ENCODE measurements at regions not wholly inside any gene's neighbourhood (a gene's known extent, or its start where the extent isn't known, plus 50 kb on each side); places are given as distances from the start of the nearest gene placed in this dataset.
"Not testable (repeated sequence)": the region's sequence is repeated elsewhere in the genome, so short reads cannot be mapped to it uniquely, and the experiment has no call there.

- not testable (repeated sequence) for H3K4me3 ChIP-seq (ENCODE audit: low read depth, low read length, poor library complexity, severe bottlenecking); BruUV-seq (replicated peaks)
These were observed 69.4 kb upstream of the GNG12 start for GRCh38 chr1:67902546-67903223.

GRCh38 chr1:67898033-67898726 is 64.9 kb upstream of the GNG12 start:
- intact Hi-C loops (cut with micrococcal nuclease; ENCODE audit: unreplicated experiment), result no loop called here
- BruUV-seq (replicated peaks), result no TSS peak
- no peak for DNase-seq (ENCODE audit: low spot score)
- H3K27me3 ChIP-seq (replicated peaks; ENCODE audit: insufficient read depth, low read depth, low read length, poor library complexity), result no peaks in the 10 kb centered on the region
- no peak overlapping the region for H3K4me3 ChIP-seq (ENCODE audit: low read depth, low read length, poor library complexity, severe bottlenecking)
- H3K27ac ChIP-seq (ENCODE audit: low read depth, low read length, poor library complexity, severe bottlenecking), result no peak overlapping the region
- ChIA-PET CTCF (no interaction called here), POLR2A (ENCODE audit: low non-redundant PET) (no interaction called here)
- H3K36me3 ChIP-seq (ENCODE audit: insufficient read depth, low read length, poor library complexity, severe bottlenecking), result no peaks in the 10 kb centered on the region
- H3K9me3 ChIP-seq (ENCODE audit: low read depth, low read length, poor library complexity, severe bottlenecking), result no peaks in the 10 kb centered on the region
- TF ChIP-seq CTCF (conservative IDR thresholded peaks at IDR 0.05; ENCODE audit: low read depth, low read length) (no peak), EZH2 (IDR thresholded peaks at IDR 0.05; ENCODE audit: borderline replicate concordance, low read depth, low read length, poor library complexity, severe bottlenecking) (no peak)
- H3K4me1 ChIP-seq (ENCODE audit: insufficient read depth, low read length, poor library complexity, severe bottlenecking), result no peaks in the 10 kb centered on the region

More at GRCh38 chr1:67902546-67903223, 69.4 kb upstream of the GNG12 start:
- H3K4me1 ChIP-seq (ENCODE audit: insufficient read depth, low read length, poor library complexity, severe bottlenecking); H3K27ac ChIP-seq (ENCODE audit: low read depth, low read length, poor library complexity, severe bottlenecking); intact Hi-C loops (cut with micrococcal nuclease; ENCODE audit: unreplicated experiment); CTCF ChIA-PET; DNase-seq (ENCODE audit: low spot score); POLR2A ChIA-PET (ENCODE audit: low non-redundant PET); H3K27me3 ChIP-seq (replicated peaks; ENCODE audit: insufficient read depth, low read depth, low read length, poor library complexity); H3K36me3 ChIP-seq (ENCODE audit: insufficient read depth, low read length, poor library complexity, severe bottlenecking); H3K9me3 ChIP-seq (ENCODE audit: low read depth, low read length, poor library complexity, severe bottlenecking): not testable (repeated sequence)

- Histone ChIP-seq H3K36me3 (ENCODE audit: insufficient read depth, low read length, poor library complexity, severe bottlenecking) (no peaks in the 10 kb centered on the region), H3K4me3 (ENCODE audit: low read depth, low read length, poor library complexity, severe bottlenecking) (no peak overlapping the region), H3K27ac (ENCODE audit: low read depth, low read length, poor library complexity, severe bottlenecking) (no peak overlapping the region), H3K4me1 (ENCODE audit: insufficient read depth, low read length, poor library complexity, severe bottlenecking) (no peaks in the 10 kb centered on the region), H3K9me3 (ENCODE audit: low read depth, low read length, poor library complexity, severe bottlenecking) (no peaks in the 10 kb centered on the region), H3K27me3 (replicated peaks; ENCODE audit: insufficient read depth, low read depth, low read length, poor library complexity) (no peaks in the 10 kb centered on the region)
- DNase-seq (ENCODE audit: low spot score), result no peak
- intact Hi-C loops (cut with micrococcal nuclease; ENCODE audit: unreplicated experiment), result no loop called here
- no TSS peak for BruUV-seq (replicated peaks)
- no peak for TF ChIP-seq EZH2 (IDR thresholded peaks at IDR 0.05; ENCODE audit: borderline replicate concordance, low read depth, low read length, poor library complexity, severe bottlenecking)
- no peak for TF ChIP-seq CTCF (conservative IDR thresholded peaks at IDR 0.05; ENCODE audit: low read depth, low read length)
- POLR2A ChIA-PET (ENCODE audit: low non-redundant PET), result no interaction called here
- CTCF ChIA-PET, result no interaction called here
These were observed 64.1 kb upstream of the GNG12 start for GRCh38 chr1:67897270-67897949.
